Osteocyte (in vitro differentiated cells): ENCODE measurements at regions not wholly inside any gene's neighbourhood (a gene's known extent, or its start where the extent isn't known, plus 50 kb on each side); places are given as distances from the start of the nearest gene placed in this dataset.
A peak's percentile ranks its signal among the peaks of the same experiment; 100 is the strongest.
"Not testable (repeated sequence)": the region's sequence is repeated elsewhere in the genome, so short reads cannot be mapped to it uniquely, and the experiment has no call there.

Experiments used
- DNase-seq: peaks from one replicate; pipeline ENCODE4 v3.0.0; 2021; ENCODE audit warnings: mixed read lengths; ENCODE audit not compliant: unreplicated experiment; ENCODE audit errors: extremely low spot score
- H3K27ac Mint-ChIP-seq: one replicate; pipeline ENCODE4 v1.8.0; 2021; ENCODE audit warnings: mild to moderate bottlenecking, mixed read lengths; ENCODE audit not compliant: unreplicated experiment
- H3K27me3 Mint-ChIP-seq: one replicate; pipeline ENCODE4 v1.8.0; 2021; ENCODE audit warnings: mixed read lengths; ENCODE audit not compliant: unreplicated experiment
- H3K36me3 Mint-ChIP-seq: one replicate; pipeline ENCODE4 v1.8.0; 2021; ENCODE audit warnings: mixed read lengths; ENCODE audit not compliant: unreplicated experiment
- H3K4me1 Mint-ChIP-seq: one replicate; pipeline ENCODE4 v1.8.0; 2021; ENCODE audit warnings: mixed read lengths; ENCODE audit not compliant: unreplicated experiment
- H3K4me3 Mint-ChIP-seq: one replicate; pipeline ENCODE4 v1.8.0; 2021; ENCODE audit warnings: mild to moderate bottlenecking, moderate library complexity, mixed read lengths; ENCODE audit not compliant: unreplicated experiment
- H3K9me3 Mint-ChIP-seq: one replicate; pipeline ENCODE4 v1.8.0; 2021; ENCODE audit warnings: mixed read lengths; ENCODE audit not compliant: unreplicated experiment
- TF ChIP-seq, protein P1 (sequence below): fragments of 200-600 bp; sonication (generic); IDR thresholded peaks from 2 replicates; pipeline ENCODE4 v1.5.0; 2021; ENCODE audit warnings: antibody characterized with exemption, mild to moderate bottlenecking, moderate library complexity

DNA sequence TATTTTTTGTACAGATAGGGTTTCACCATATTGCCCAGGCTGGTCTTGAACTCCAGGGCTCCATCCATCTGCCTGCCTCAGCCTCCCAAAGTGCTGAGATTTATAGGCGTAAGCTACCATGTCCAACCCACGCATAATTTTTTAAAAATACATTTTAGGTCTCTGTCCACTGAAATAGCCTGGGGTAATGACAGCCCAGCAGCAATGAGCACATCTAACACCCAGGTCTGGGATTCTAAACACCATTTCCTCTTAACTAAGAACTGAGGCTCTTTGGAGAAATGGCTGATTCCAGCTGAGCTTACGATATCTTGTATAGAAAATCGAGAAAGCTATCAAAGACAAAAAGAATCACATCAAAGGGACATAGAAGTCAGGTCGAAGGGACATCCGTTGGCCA lies 245.3 kb downstream of the PARN start:
- Mint-ChIP-seq H3K4me3 (no peak overlapping the region), H3K36me3 (no peaks in the 10 kb centered on the region), H3K9me3 (peaks cover 3% of the 10 kb centered on the region), H3K4me1 (no peaks in the 10 kb centered on the region), H3K27ac (no peak overlapping the region), H3K27me3 (no peaks in the 10 kb centered on the region)
- no peak for DNase-seq
- TF ChIP-seq, protein P1, sequence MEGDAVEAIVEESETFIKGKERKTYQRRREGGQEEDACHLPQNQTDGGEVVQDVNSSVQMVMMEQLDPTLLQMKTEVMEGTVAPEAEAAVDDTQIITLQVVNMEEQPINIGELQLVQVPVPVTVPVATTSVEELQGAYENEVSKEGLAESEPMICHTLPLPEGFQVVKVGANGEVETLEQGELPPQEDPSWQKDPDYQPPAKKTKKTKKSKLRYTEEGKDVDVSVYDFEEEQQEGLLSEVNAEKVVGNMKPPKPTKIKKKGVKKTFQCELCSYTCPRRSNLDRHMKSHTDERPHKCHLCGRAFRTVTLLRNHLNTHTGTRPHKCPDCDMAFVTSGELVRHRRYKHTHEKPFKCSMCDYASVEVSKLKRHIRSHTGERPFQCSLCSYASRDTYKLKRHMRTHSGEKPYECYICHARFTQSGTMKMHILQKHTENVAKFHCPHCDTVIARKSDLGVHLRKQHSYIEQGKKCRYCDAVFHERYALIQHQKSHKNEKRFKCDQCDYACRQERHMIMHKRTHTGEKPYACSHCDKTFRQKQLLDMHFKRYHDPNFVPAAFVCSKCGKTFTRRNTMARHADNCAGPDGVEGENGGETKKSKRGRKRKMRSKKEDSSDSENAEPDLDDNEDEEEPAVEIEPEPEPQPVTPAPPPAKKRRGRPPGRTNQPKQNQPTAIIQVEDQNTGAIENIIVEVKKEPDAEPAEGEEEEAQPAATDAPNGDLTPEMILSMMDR, result no peak

DNA sequence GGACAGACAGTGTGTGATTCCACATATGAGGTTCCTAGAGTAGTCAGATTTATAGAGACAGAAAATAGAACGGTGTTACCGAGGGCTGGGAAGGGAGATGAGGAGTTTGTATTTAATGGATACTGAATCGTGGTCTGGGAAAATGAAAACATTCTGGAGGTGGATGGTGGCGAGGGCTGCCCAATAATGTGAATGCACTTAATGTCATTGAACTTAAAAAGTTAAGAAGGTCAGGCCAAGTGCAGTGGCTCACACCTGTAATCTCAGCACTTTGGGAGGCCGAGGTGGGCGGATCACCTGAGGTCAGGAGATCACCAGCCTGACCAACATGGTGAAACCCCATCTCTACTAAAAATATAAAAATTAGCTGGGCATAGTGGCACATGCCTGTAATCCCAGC lies 246.2 kb downstream of the PARN start:
- H3K27ac Mint-ChIP-seq, H3K4me1 Mint-ChIP-seq, H3K36me3 Mint-ChIP-seq, DNase-seq, H3K9me3 Mint-ChIP-seq, H3K27me3 Mint-ChIP-seq, H3K4me3 Mint-ChIP-seq: not testable (repeated sequence)

DNA sequence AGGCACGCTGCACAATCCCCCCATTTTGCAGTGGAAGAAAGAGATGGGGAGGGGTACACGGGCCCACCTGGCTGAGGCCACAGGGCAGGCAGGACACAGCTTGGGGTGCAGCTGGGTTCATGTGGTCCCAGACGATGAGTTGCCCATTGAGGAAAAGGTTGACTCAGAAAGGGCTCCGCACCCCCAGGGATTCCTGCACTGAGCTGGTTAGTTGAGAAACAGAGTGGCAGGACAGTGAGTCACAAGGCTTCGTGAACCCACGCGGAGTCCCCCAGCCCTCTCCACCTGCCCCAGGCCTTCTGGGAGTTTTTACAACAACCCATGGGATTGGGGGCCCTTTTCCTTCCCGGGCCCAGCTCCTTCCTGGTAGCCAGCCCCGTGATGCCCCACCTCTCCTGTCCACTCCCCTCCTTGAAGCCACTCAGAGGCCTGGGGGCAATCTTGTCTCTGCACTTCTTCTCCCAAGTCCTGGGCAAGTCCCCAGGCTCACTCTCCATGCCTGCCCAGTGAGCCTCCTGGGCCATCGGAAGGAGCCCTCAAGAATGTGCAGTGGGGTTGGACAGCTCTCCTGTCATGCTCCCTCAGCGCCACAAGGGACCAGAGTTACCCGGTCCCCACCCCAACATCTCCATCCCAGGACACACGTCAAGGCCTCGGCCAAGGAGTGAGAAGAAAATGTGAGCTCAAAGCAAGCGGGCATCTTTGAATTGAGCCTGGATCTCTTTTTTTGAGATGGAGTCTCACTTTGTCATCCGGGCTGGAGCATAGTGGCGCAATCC lies 251.2 kb downstream of the PARN start:
- TF ChIP-seq, protein P1, result no peak
- peak overlapping the region; percentile 79 for H3K27ac Mint-ChIP-seq
- H3K36me3 Mint-ChIP-seq, result no peaks in the 10 kb centered on the region
- no peaks in the 10 kb centered on the region for H3K9me3 Mint-ChIP-seq
- H3K4me3 Mint-ChIP-seq, result no peak overlapping the region
- no peak for DNase-seq
- peaks cover 43% of the 10 kb centered on the region for H3K4me1 Mint-ChIP-seq
- no peaks in the 10 kb centered on the region for H3K27me3 Mint-ChIP-seq

DNA sequence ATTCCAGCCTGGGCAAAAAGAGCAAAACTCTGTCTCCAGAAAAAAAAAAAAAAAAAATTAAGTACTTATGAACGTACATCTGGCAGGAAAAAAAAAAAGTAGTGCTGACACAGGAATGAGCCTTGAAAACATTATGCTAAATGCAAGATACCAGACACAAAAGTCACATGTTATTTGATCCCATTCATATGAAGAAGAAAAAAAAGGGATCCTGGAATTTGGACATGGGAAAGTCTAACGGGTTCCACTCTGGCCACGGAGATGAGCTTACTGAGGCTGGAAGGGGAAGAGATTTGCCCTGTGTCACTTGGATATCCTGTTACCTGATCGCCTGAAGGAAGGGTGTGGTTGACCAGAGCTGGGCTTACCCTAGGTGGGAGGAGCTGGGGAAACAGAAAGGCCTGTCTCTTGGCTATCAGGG lies 251.9 kb downstream of the PARN start:
- no peaks in the 10 kb centered on the region for H3K36me3 Mint-ChIP-seq
- H3K4me3 Mint-ChIP-seq, result no peak overlapping the region
- H3K4me1 Mint-ChIP-seq, result peaks cover 48% of the 10 kb centered on the region
- TF ChIP-seq, protein P1, result no peak
- no peaks in the 10 kb centered on the region for H3K27me3 Mint-ChIP-seq
- no peak for DNase-seq
- H3K9me3 Mint-ChIP-seq, result no peaks in the 10 kb centered on the region
- H3K27ac Mint-ChIP-seq, result peak overlapping the region; percentile 79

DNA sequence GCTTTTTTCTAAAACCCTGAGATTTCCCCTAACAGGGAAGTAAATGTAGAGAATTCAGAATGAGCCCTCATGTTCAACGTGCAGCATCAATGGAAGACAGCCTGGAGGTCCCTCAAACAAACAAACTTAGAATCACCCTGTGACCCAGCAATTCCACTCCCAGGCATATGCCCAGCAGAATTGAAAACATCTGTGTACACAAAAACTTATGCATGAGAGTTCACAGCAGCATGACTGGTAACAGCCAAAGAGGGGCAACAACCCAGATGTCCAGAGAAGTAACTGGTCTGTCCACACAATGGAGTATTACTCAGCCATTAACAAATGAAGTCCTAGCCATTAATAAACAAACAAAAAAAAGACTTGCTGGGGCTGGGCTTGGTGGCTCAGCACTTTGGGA lies 252.7 kb downstream of the PARN start:
- no peaks in the 10 kb centered on the region for H3K27me3 Mint-ChIP-seq

More for the DNA sequence above, 252.7 kb downstream of the PARN start:
- Mint-ChIP-seq H3K9me3 (no peaks in the 10 kb centered on the region), H3K27ac (peak overlapping the region; percentile 79), H3K4me3 (no peak overlapping the region), H3K36me3 (no peaks in the 10 kb centered on the region), H3K4me1 (peaks cover 56% of the 10 kb centered on the region)
- TF ChIP-seq, protein P1, result no peak
- DNase-seq, result no peak
